Cardiac septum (tissue), 1 donor: ENCODE measurements at regions not wholly inside any gene's neighbourhood (a gene's known extent, or its start where the extent isn't known, plus 50 kb on each side); places are given as distances from the start of the nearest gene placed in this dataset.

Experiments used
- DNase-seq: peaks from one replicate; pipeline ENCODE4 v3.0.0-alpha.2; 2020; ENCODE audit warnings: low spot score
- intact Hi-C: fragments of 100-400 bp; cut with DNase I; formaldehyde crosslinking; loops from one replicate; pipeline ENCODE4 v1.14.0; 2022
- donor health status: DM: no; HTN: no; CAD: no.

GRCh38 chr12:61694214-61694613 lies 566.0 kb upstream of the USP15 start:
- intact Hi-C loops = no loop called here
- no peak for DNase-seq

- no peak for DNase-seq
- intact Hi-C loops = no loop called here
Measured at GRCh38 chr12:61701471-61701870, 558.7 kb upstream of the USP15 start.

GRCh38 chr12:61706783-61707182 lies 553.4 kb upstream of the USP15 start:
- intact Hi-C loops = no loop called here
- no peak for DNase-seq

GRCh38 chr12:61713121-61713520 lies 547.1 kb upstream of the USP15 start:
- DNase-seq = no peak
- intact Hi-C loops = no loop called here

GRCh38 chr12:61717986-61718385 lies 542.2 kb upstream of the USP15 start:
- intact Hi-C loops = no loop called here

GRCh38 chr12:61739925-61740324 lies 520.3 kb upstream of the USP15 start:
- DNase-seq = no peak
- intact Hi-C loops = no loop called here

More at GRCh38 chr12:61717986-61718385, 542.2 kb upstream of the USP15 start:
- no peak for DNase-seq

- no peak for DNase-seq
- intact Hi-C loops = no loop called here
Measured at GRCh38 chr12:61750604-61751003, 509.6 kb upstream of the USP15 start.

- intact Hi-C loops = no loop called here
- DNase-seq = no peak
Measured at GRCh38 chr12:61754214-61754613, 506.0 kb upstream of the USP15 start.

- intact Hi-C loops = no loop called here
- no peak for DNase-seq
Measured at GRCh38 chr12:61757831-61758505, 502.2 kb upstream of the USP15 start.

GRCh38 chr12:61758661-61759060 lies 501.5 kb upstream of the USP15 start:
- DNase-seq = no peak
- intact Hi-C loops = no loop called here

GRCh38 chr12:61765926-61766325 lies 494.3 kb upstream of the USP15 start:
- DNase-seq = no peak
- intact Hi-C loops = no loop called here

- intact Hi-C loops = no loop called here
Measured at GRCh38 chr12:61780435-61780834, 479.8 kb upstream of the USP15 start.

GRCh38 chr12:61781021-61781581 lies 479.1 kb upstream of the USP15 start:
- intact Hi-C loops = no loop called here
- no peak for DNase-seq

More at GRCh38 chr12:61780435-61780834, 479.8 kb upstream of the USP15 start:
- DNase-seq = no peak

- intact Hi-C loops = no loop called here
- no peak for DNase-seq
Measured at GRCh38 chr12:61796846-61797245, 463.4 kb upstream of the USP15 start.

GRCh38 chr12:61797266-61797665 lies 462.9 kb upstream of the USP15 start:
- intact Hi-C loops = no loop called here
- no peak for DNase-seq

- DNase-seq = no peak
Measured at GRCh38 chr12:61798778-61799177, 461.4 kb upstream of the USP15 start.

GRCh38 chr12:61804301-61804700 lies 455.9 kb upstream of the USP15 start:
- intact Hi-C loops = no loop called here
- no peak for DNase-seq

More at GRCh38 chr12:61798778-61799177, 461.4 kb upstream of the USP15 start:
- intact Hi-C loops = no loop called here

GRCh38 chr12:61808856-61809255 lies 451.3 kb upstream of the USP15 start:
- intact Hi-C loops = no loop called here
- no peak for DNase-seq

- DNase-seq = no peak
- intact Hi-C loops = no loop called here
Measured at GRCh38 chr12:61810486-61810885, 449.7 kb upstream of the USP15 start.

GRCh38 chr12:61821381-61821780 lies 438.8 kb upstream of the USP15 start:
- DNase-seq = no peak
- intact Hi-C loops = no loop called here

- intact Hi-C loops = no loop called here
- no peak for DNase-seq
Measured at GRCh38 chr12:61823102-61823501, 437.1 kb upstream of the USP15 start.

GRCh38 chr12:61846765-61847164 lies 413.4 kb upstream of the USP15 start:
- intact Hi-C loops = no loop called here

More at GRCh38 chr12:61846765-61847164, 413.4 kb upstream of the USP15 start:
- no peak for DNase-seq
